HG02610 (cell line): ENCODE measurements at regions not wholly inside any gene's neighbourhood (a gene's known extent, or its start where the extent isn't known, plus 50 kb on each side); places are given as distances from the start of the nearest gene placed in this dataset.

Experiments used
- ATAC-seq: cut with Tn5 transposase; IDR thresholded peaks from one replicate; pipeline ENCODE4 v1.9.1; 2021; ENCODE audit warnings: mild to moderate bottlenecking, moderate library complexity; ENCODE audit not compliant: unreplicated experiment

GRCh38 chr12:92539976-92540781, 162.6 kb upstream of the PLEKHG7 start:
- peak; percentile 40 for ATAC-seq

DNA sequence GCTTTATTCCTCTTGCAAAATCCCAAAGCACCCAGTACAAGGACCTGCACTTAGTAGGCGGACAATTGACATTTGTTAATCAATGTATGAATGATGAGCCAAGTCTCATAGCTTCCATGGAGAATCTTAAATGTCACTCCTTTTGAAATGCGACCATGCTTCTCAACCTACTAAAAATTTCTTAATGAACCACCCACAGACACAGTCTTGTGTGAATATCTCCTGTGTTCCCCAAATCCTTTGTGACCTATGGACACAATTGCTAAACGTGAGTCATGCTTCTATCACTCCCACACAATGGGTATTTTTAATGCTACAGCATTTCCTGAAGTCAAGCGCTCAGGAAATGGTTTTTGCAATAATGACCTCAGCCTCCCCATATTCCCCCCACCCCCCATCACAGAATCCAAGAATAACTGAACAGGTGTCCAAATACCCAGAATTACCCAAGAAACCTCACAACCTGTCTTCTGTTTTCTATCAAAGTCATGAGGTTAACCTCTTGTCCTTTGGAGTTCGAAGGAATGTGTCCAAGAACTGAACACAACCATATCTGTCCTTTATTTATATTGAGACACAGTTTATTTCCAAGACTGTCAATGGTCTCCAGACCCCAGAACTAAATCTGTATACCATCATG, 163.6 kb upstream of the PLEKHG7 start:
- ATAC-seq: peak; percentile 57

DNA sequence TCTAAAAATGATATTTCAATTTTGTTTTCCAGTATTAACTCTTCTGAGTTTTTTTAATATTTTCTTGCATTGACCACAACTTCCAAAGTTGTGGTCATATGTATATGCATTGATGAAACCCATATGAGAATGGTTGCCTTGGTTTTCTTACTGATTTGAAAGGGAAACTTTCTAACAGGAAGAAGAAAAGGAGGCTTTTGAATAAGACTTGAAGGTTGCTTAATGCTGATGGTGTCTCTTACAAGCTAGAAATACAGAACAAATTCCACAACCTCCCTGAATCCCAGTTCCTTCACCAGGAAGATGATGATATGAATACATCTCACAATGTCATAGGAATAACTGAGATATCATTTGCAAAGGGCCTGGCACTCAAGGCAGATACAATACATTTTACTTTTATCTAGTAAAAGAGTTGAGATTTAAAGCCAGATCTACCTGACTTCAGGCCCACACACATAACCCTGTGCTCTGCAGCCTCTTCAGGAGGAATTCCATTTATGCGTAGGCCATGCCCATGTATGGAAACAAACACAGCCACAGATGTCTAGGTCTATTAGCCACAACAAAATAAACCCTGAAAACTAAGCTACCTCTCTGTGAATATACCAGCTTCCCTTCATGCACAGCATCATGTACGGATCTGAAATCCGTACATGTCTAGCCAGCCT, 165.4 kb upstream of the PLEKHG7 start:
- peak; percentile 25 for ATAC-seq

- ATAC-seq: no peak
Measured at GRCh38 chr12:92535961-92536360, 166.8 kb upstream of the PLEKHG7 start.

DNA sequence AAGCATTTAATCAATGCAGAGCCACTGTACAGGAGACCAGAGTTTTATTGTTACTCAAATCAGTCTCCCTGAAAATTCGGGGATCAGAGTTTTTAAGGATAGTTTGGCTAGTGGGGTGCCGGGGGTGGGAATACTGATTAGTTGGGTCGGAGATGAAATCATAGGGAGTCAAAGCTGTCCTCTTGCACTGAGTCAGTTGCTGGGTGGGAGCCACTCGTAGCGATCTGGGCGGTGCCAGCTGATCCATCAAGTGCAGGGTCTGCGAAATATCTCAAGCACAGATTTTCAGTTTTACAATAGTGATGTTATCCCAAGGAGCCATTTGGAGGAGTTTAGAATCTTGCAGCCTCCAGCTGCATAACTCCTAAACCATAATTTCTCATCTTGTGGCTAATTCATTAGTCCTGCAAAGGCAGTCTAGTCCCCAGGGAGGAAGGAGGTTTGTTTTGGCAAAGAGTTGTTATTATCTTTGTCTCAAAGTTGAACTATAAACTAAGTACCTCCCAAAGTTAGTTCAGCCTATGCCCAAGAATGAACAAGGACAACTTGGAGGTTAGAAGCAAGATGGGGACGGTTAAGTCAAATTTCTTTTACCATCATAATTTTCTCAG, 169.4 kb upstream of the PLEKHG7 start:
- no peak for ATAC-seq

- no peak for ATAC-seq
Measured at GRCh38 chr12:92530706-92531105, 172.1 kb upstream of the PLEKHG7 start.

DNA sequence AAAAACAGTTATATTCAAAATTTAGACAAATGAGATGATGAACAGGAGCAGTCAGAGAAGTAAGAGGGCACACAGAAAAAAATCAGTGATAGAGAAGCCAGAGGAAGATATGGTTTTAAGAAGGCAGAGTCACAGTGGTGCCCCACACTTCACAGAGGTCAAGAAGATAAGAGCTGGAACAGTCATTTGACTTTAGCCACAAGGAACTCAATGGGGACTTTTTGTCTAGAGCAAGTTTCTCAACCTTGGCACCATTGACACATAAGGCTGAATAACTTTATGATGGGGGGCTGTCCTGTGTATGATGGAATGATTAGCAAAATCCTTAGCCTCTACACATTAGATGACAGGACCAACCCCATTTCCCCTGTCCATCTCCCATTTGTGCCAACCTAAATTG, 172.8 kb upstream of the PLEKHG7 start:
- ATAC-seq: peak; percentile 92

DNA sequence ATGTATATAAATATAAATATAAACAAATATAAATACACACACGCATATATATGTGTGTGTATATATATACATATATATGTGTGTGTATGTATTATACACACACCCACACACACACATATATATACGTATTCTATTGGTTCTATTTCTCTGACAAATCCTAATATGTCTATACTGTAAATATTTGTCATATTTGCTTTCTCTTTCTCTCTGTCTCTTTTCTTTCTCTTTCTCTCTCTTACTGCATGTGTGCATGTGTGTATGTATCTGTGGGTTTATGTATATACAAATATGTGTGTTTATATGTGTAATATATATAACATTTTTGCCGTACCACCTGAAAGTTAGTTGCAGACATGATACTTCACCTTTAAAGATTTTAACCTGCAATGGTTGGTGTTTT, 174.2 kb upstream of the PLEKHG7 start:
- no peak for ATAC-seq

- no peak for ATAC-seq
Measured at GRCh38 chr12:92528097-92528496, 174.7 kb upstream of the PLEKHG7 start.

DNA sequence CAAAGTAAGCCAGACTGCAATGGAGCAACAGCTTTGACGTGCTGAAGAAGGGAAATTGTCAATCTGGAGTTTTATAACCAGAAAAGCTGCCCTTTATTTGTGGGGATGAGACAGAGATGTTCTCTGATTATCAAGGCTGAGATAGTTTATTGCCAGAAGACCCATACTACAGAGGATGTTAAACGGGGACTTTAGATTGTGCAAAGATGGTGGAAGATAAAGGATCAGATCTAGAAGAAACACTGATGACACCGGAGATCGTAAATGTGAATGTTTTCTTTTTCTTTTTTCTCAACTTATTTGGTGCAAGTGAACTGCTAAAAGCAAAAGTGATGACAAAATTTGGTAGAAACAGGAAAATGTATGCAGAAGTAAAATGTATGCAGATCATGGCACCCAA, 178.3 kb upstream of the PLEKHG7 start:
- ATAC-seq: no peak

GRCh38 chr12:92520511-92520910, 182.3 kb upstream of the PLEKHG7 start:
- ATAC-seq: no peak

DNA sequence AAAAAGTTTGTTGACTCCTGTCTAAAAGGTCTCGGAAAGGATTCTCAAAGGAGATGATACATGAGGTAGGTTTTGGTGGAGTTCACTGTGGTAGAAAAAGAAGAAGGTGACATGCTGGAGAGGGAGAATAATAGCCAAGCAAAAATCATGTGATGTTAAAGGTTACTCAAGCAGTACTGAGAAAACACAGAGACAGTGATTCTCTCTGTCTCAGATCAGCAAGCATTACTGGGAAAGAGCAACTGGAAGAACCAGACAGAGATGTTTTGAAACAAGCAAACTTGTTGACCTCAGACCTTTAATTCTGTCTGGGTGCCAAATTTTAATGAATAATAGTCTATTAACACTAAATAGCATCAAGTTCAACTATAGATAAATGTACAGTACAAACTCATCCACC, 183.5 kb upstream of the PLEKHG7 start:
- ATAC-seq: no peak

- no peak for ATAC-seq
Measured at GRCh38 chr12:92518071-92518470, 184.7 kb upstream of the PLEKHG7 start.

GRCh38 chr12:92516277-92516600, 186.6 kb upstream of the PLEKHG7 start:
- peak; percentile 94 for ATAC-seq

GRCh38 chr12:92513231-92513730, 189.5 kb upstream of the PLEKHG7 start:
- ATAC-seq: no peak

DNA sequence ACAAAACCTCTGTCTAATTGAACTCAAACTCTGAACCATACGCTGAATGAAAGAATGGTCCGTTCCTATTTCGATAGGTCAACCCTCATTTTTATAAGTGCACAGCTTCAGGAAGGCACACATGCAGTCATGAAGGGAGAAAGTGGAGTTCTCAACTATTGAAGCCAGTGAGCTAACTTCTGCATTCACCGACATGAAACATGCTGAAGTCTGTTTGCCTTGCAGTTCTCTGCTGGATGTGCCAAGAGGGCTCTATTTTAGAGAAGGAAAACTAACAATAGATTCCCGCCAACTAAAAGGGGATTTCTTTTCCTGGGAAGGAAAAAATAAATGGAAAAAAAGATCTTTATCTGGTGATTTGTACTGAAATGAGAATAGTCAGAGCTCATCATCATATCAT, 191.0 kb upstream of the PLEKHG7 start:
- no peak for ATAC-seq

- ATAC-seq: no peak
Measured at GRCh38 chr12:92509156-92509738, 193.5 kb upstream of the PLEKHG7 start.

- no peak for ATAC-seq
Measured at GRCh38 chr12:92506891-92507290, 195.9 kb upstream of the PLEKHG7 start.

GRCh38 chr12:92506460-92506859, 196.3 kb upstream of the PLEKHG7 start:
- ATAC-seq: no peak

GRCh38 chr12:92505254-92506231, 197.2 kb upstream of the PLEKHG7 start:
- peak; percentile 15 for ATAC-seq
